GM23338 (cell line): ENCODE measurements at regions not wholly inside any gene's neighbourhood (a gene's known extent, or its start where the extent isn't known, plus 50 kb on each side); places are given as distances from the start of the nearest gene placed in this dataset.

Source experiments
- ATAC-seq: fragments of 200-7000 bp; cut with Tn5 transposase; 3 replicates; pipeline ENCODE4 v1.9.1; 2020
- DNase-seq: peaks from one replicate; pipeline ENCODE4 v3.0.0-alpha.2; 2015; ENCODE audit warnings: low spot score
- H2AFZ ChIP-seq: fragments of 200-600 bp; sonication (generic); 2 replicates; pipeline ENCODE4 v1.8.0; 2016; ENCODE audit warnings: antibody characterized with exemption, mild to moderate bottlenecking, moderate library complexity
- H3F3A ChIP-seq: fragments of 200-600 bp; sonication (generic); replicated peaks from 2 replicates; pipeline ENCODE4 v1.8.0; 2017; ENCODE audit warnings: antibody characterized with exemption, mixed run types, low read depth
- H3K27ac ChIP-seq: fragments of 200-600 bp; sonication (generic); 2 replicates; pipeline ENCODE4 v1.6.1; 2016; ENCODE audit warnings: low read depth
- H3K27me3 ChIP-seq: fragments of 200-600 bp; sonication (generic); 2 replicates; pipeline ENCODE4 v1.8.0; 2016; ENCODE audit warnings: mild to moderate bottlenecking, mixed run types, moderate library complexity; ENCODE audit not compliant: insufficient read depth
- H3K36me3 ChIP-seq: fragments of 200-600 bp; sonication (generic); 2 replicates; pipeline ENCODE4 v1.8.0; 2016; ENCODE audit warnings: mild to moderate bottlenecking; ENCODE audit not compliant: insufficient read depth
- H3K4me1 ChIP-seq: fragments of 200-600 bp; sonication (generic); 2 replicates; pipeline ENCODE4 v1.8.0; 2016; ENCODE audit warnings: mild to moderate bottlenecking, moderate library complexity; ENCODE audit not compliant: insufficient read depth
- H3K4me2 ChIP-seq: fragments of 200-600 bp; sonication (generic); 2 replicates; pipeline ENCODE4 v1.7.1; 2017; ENCODE audit warnings: mixed run types
- H3K4me3 ChIP-seq: fragments of 200-600 bp; sonication (generic); 2 replicates; pipeline ENCODE4 v1.6.1; 2016; ENCODE audit warnings: mixed run types
- H3K79me2 ChIP-seq: fragments of 200-600 bp; sonication (generic); replicated peaks from 2 replicates; pipeline ENCODE4 v1.8.0; 2017; ENCODE audit warnings: mild to moderate bottlenecking; ENCODE audit not compliant: insufficient read depth
- H3K9me2 ChIP-seq: fragments of 200-600 bp; sonication (generic); 2 replicates; pipeline ENCODE4 v1.8.0; 2017; ENCODE audit not compliant: insufficient read depth
- H4K20me1 ChIP-seq: fragments of 200-600 bp; sonication (generic); replicated peaks from 2 replicates; pipeline ENCODE4 v1.8.0; 2017; ENCODE audit warnings: mild to moderate bottlenecking; ENCODE audit not compliant: insufficient read depth
- H3K27ac Mint-ChIP-seq: 2 replicates; pipeline ENCODE4 v1.8.0; 2020; ENCODE audit warnings: inconsistent platforms, mild to moderate bottlenecking, moderate library complexity, mixed read lengths
- H3K27me3 Mint-ChIP-seq: 3 replicates; pipeline ENCODE4 v1.8.0; 2022; ENCODE audit warnings: low read depth, mild to moderate bottlenecking, moderate library complexity, mixed read lengths, inconsistent platforms; ENCODE audit not compliant: insufficient read depth, poor library complexity
- H3K36me3 Mint-ChIP-seq: 3 replicates; pipeline ENCODE4 v1.8.0; 2021; ENCODE audit warnings: low read depth, mild to moderate bottlenecking, inconsistent platforms, moderate library complexity, mixed read lengths
- H3K4me1 Mint-ChIP-seq: 3 replicates; pipeline ENCODE4 v1.8.0; 2020; ENCODE audit warnings: mild to moderate bottlenecking, inconsistent platforms, mixed read lengths
- H3K4me3 Mint-ChIP-seq: 3 replicates; pipeline ENCODE4 v1.8.0; 2021; ENCODE audit warnings: moderate library complexity, mild to moderate bottlenecking, inconsistent platforms, mixed read lengths
- H3K9me3 Mint-ChIP-seq: 3 replicates; pipeline ENCODE4 v1.8.0; 2020; ENCODE audit warnings: moderate library complexity, mild to moderate bottlenecking, inconsistent platforms, mixed read lengths
- CREB1 ChIP-seq: fragments of 250-450 bp; sonication (Bioruptor Pico); IDR thresholded peaks from 2 replicates; pipeline ENCODE4 v1.5.0; 2020; ENCODE audit warnings: low read depth, mild to moderate bottlenecking, moderate library complexity
- EZH2 ChIP-seq: fragments of 200-600 bp; sonication (generic); IDR thresholded peaks from one replicate; pipeline ENCODE4 v1.8.0; 2017; ENCODE audit warnings: antibody characterized with exemption, mild to moderate bottlenecking, low read depth; ENCODE audit not compliant: unreplicated experiment
- EZH2phosphoT487 ChIP-seq: fragments of 200-600 bp; sonication (generic); IDR thresholded peaks from one replicate; pipeline ENCODE4 v1.8.1; 2018; ENCODE audit warnings: antibody characterized with exemption; ENCODE audit not compliant: unreplicated experiment
- NANOG ChIP-seq: IDR thresholded peaks from 2 replicates; pipeline ENCODE4 v1.6.1; 2016; ENCODE audit warnings: antibody characterized with exemption, borderline replicate concordance
- POLR2AphosphoS5 ChIP-seq: IDR thresholded peaks from 2 replicates; pipeline ENCODE4 v1.6.1; 2016; ENCODE audit warnings: antibody characterized with exemption, low read depth
- REST ChIP-seq: IDR thresholded peaks from one replicate; pipeline ENCODE4 v1.6.1; 2018; ENCODE audit warnings: antibody characterized with exemption; ENCODE audit not compliant: unreplicated experiment
- ZNF114 ChIP-seq: fragments of 250-450 bp; sonication (Bioruptor Pico); IDR thresholded peaks from 2 replicates; pipeline ENCODE4 v1.5.0; 2020; ENCODE audit warnings: mild to moderate bottlenecking, moderate library complexity
- ZNF331 ChIP-seq: fragments of 250-450 bp; sonication (Bioruptor Pico); IDR thresholded peaks from 2 replicates; pipeline ENCODE4 v1.5.0; 2020; ENCODE audit warnings: low read depth, mild to moderate bottlenecking, moderate library complexity
- ZNF462 ChIP-seq: fragments of 250-450 bp; sonication (Bioruptor Pico); IDR thresholded peaks from 2 replicates; pipeline ENCODE4 v1.5.0; 2020; ENCODE audit warnings: mild to moderate bottlenecking, moderate library complexity

- no peak overlapping the region for H3K27ac Mint-ChIP-seq
- H3K9me2 ChIP-seq: no peaks in the 10 kb centered on the region
- no peak for ATAC-seq
- H2AFZ ChIP-seq: no peak overlapping the region
- H3K9me3 Mint-ChIP-seq: peaks cover 62% of the 10 kb centered on the region
- no peak overlapping the region for H3K27ac ChIP-seq
- no peak overlapping the region for H3K4me3 Mint-ChIP-seq
- H3K4me1 Mint-ChIP-seq: peaks cover 13% of the 10 kb centered on the region
- no peaks in the 10 kb centered on the region for H3F3A ChIP-seq
- H4K20me1 ChIP-seq: no peaks in the 10 kb centered on the region
- H3K79me2 ChIP-seq: no peaks in the 10 kb centered on the region
- H3K4me2 ChIP-seq: no peak overlapping the region
- H3K4me1 ChIP-seq: no peaks in the 10 kb centered on the region
- H3K27me3 Mint-ChIP-seq: peaks cover 2% of the 10 kb centered on the region
- no peak for DNase-seq
- TF ChIP-seq EZH2phosphoT487 (no peak), REST (no peak), POLR2AphosphoS5 (no peak), EZH2 (no peak), ZNF114 (CRISPR knock-in tag) (no peak), ZNF331 (CRISPR knock-in tag) (no peak), ZNF462 (CRISPR knock-in tag) (no peak), CREB1 (CRISPR knock-in tag) (no peak), NANOG (no peak)
- H3K36me3 ChIP-seq: peaks cover 10% of the 10 kb centered on the region; the same call in 1 of the 2 replicates
- H3K27me3 ChIP-seq: no peaks in the 10 kb centered on the region
- peaks cover 5% of the 10 kb centered on the region for H3K36me3 Mint-ChIP-seq
- no peak overlapping the region for H3K4me3 ChIP-seq
Observed at GRCh38 chr3:6737630-6738029, 123.3 kb upstream of the GRM7 start.
